Endothelial cell of umbilical vein (primary cell): ENCODE measurements at regions not wholly inside any gene's neighbourhood (a gene's known extent, or its start where the extent isn't known, plus 50 kb on each side); places are given as distances from the start of the nearest gene placed in this dataset.

Source experiments
- BruUV-seq: library from RNA; stranded (reverse); fragments of 400-500 nt; replicated peaks from 2 replicates; lab custom pipeline; 2021; lab: Mats Ljungman, UMichigan
- CTCF ChIA-PET: fragments of 300-600, 350-600 bp; sonication (Branson Sonifier 250); formaldehyde crosslinking; loops from one replicate; lab custom pipeline; 2021; ENCODE audit warnings: antibody characterized with exemption, inconsistent platforms; lab: Charles Lee
- POLR2A ChIA-PET: fragments of 300-600, 350-600 bp; sonication (Branson Sonifier 250); formaldehyde crosslinking; loops from one replicate; lab custom pipeline; 2021; ENCODE audit warnings: antibody characterized with exemption, inconsistent platforms; lab: Charles Lee
- DNase-seq: peaks from one replicate; pipeline ENCODE4 v3.0.0-alpha.2; 2011; ENCODE audit warnings: low read depth, low spot score
- FAIRE-seq: peaks from 2 replicates; lab custom pipeline; 2011; peaks lifted over from hg19 to GRCh38; lab: Jason Lieb, UNC
- H2AFZ ChIP-seq: 2 replicates; pipeline ENCODE4 v1.6.0; 2012; ENCODE audit warnings: low read depth, low read length, control low read depth, inconsistent platforms
- H3K27ac ChIP-seq: 2 replicates; pipeline ENCODE4 v1.5.1; 2011; ENCODE audit warnings: low read depth, mild to moderate bottlenecking, control low read depth, low read length, moderate library complexity; ENCODE audit not compliant: insufficient read depth
- H3K27me3 ChIP-seq, 2 experiments: 2 replicates each; pipeline versions ENCODE4 v1.6.0 to v1.6.1; 2011; ENCODE audit warnings: low read length in 2 of 2, mixed read lengths in 1 of 2; ENCODE audit not compliant: control insufficient read depth in 2 of 2, insufficient read depth in 2 of 2
- H3K36me3 ChIP-seq, 2 experiments: 2 replicates in 1 of 2; 3 replicates in 1 of 2; pipeline ENCODE4 v1.5.1; 2011; ENCODE audit warnings: low read length in 2 of 2, mild to moderate bottlenecking in 1 of 2, moderate library complexity in 1 of 2; ENCODE audit not compliant: control insufficient read depth in 2 of 2, insufficient read depth in 2 of 2; ENCODE audit errors: extremely low read depth in 1 of 2
- H3K4me1 ChIP-seq: 3 replicates; pipeline ENCODE4 v1.5.1; 2011; ENCODE audit warnings: mild to moderate bottlenecking, low read length; ENCODE audit not compliant: control insufficient read depth, insufficient read depth; ENCODE audit errors: extremely low read depth
- H3K4me2 ChIP-seq: 2 replicates; pipeline ENCODE4 v1.6.1; 2011; ENCODE audit warnings: low read length, control low read depth, mixed read lengths; ENCODE audit not compliant: insufficient read depth
- H3K4me3 ChIP-seq, 3 experiments: fragments of 200-600 bp in 1 of 3; sonication (generic), shearing (Covaris generic) in 1 of 3; replicated peaks in 1 of 3; 2 replicates each; pipeline ENCODE4 v1.5.1; 2011 to 2016; ENCODE audit warnings: control low read depth in 3 of 3, low read length in 3 of 3, mild to moderate bottlenecking in 2 of 3, inconsistent platforms in 1 of 3, low read depth in 1 of 3, moderate library complexity in 1 of 3; ENCODE audit not compliant: insufficient read depth in 1 of 3
- H3K79me2 ChIP-seq: 2 replicates; pipeline ENCODE4 v1.6.0; 2012; ENCODE audit warnings: low read length, inconsistent platforms; ENCODE audit not compliant: control insufficient read depth, insufficient read depth
- H3K9ac ChIP-seq: replicated peaks from 2 replicates; pipeline ENCODE3; 2011; ENCODE audit warnings: low read length, control low read depth; ENCODE audit not compliant: insufficient read depth; ENCODE audit errors: extremely low read depth
- H3K9me1 ChIP-seq: replicated peaks from 3 replicates; pipeline ENCODE4 v1.6.0; 2011; ENCODE audit warnings: mild to moderate bottlenecking, low read length; ENCODE audit not compliant: control insufficient read depth, insufficient read depth; ENCODE audit errors: extremely low read depth
- H3K9me3 ChIP-seq: replicated peaks from 2 replicates; pipeline ENCODE4 v1.5.1; 2012; ENCODE audit warnings: low read length, inconsistent platforms; ENCODE audit not compliant: control insufficient read depth, insufficient read depth
- H4K20me1 ChIP-seq: replicated peaks from 2 replicates; pipeline ENCODE3; 2011; ENCODE audit warnings: mild to moderate bottlenecking, low read length; ENCODE audit not compliant: control insufficient read depth, insufficient read depth; ENCODE audit errors: extremely low read depth
- CTCF ChIP-seq, 2 donors: IDR thresholded peaks; 1 replicate in 1 of 2; 2 replicates in 1 of 2; pipeline ENCODE4 v1.5.1; 2011; ENCODE audit warnings: low read length in 2 of 2, mild to moderate bottlenecking in 2 of 2, moderate library complexity in 2 of 2, control low read depth in 1 of 2, inconsistent platforms in 1 of 2, low read depth in 1 of 2; ENCODE audit not compliant: insufficient read depth in 1 of 2; ENCODE audit errors: extremely low read depth in 1 of 2
- GATA2 ChIP-seq: IDR thresholded peaks from 2 replicates; pipeline ENCODE4 v1.7.0; 2011; ENCODE audit warnings: low read depth, mild to moderate bottlenecking, moderate library complexity, mixed read lengths, low read length; ENCODE audit not compliant: insufficient read length, insufficient read depth
- JUN ChIP-seq: IDR thresholded peaks from 2 replicates; pipeline ENCODE4 v1.6.1; 2011; ENCODE audit warnings: borderline replicate concordance, low read depth; ENCODE audit not compliant: insufficient read length, insufficient read depth
- MAX ChIP-seq: IDR thresholded peaks from 2 replicates; pipeline ENCODE4 v1.6.1; 2011; ENCODE audit not compliant: insufficient read depth, insufficient read length
- dilution Hi-C: fragments of 300-500 bp; cut with MboI; formaldehyde crosslinking; loops from one replicate; pipeline ENCODE4 v1.15.0; 2019; ENCODE audit warnings: low sequenced_read_pairs; ENCODE audit not compliant: extremely low pct_ligation_motif_present
- intact Hi-C: fragments of 100-400 bp; cut with micrococcal nuclease; formaldehyde crosslinking; loops from one replicate; pipeline ENCODE4 v1.10.0; 2022

GRCh38 chr2:234564699-234565098 is 67.8 kb upstream of the ARL4C start:
- DNase-seq (peak; percentile 12), FAIRE-seq (no peak)
- no peaks in the 10 kb centered on the region for H3K79me2 ChIP-seq
- H3K27ac ChIP-seq = no peak overlapping the region
- no peaks in the 10 kb centered on the region for H3K4me1 ChIP-seq
- BruUV-seq = no TSS peak
- peaks cover 0 to under 1% of the 10 kb centered on the region in 2 experiments for H3K27me3 ChIP-seq
- no peak overlapping the region for H3K9ac ChIP-seq
- dilution Hi-C loops (loop anchor here (25.0 kb wide), 1 partner anchor 548 kb away; no protein-coding TSS in a partner anchor), intact Hi-C loops (no loop called here)
- H2AFZ ChIP-seq = no peak overlapping the region
- H3K4me2 ChIP-seq = no peak overlapping the region
- no peaks in the 10 kb centered on the region for H3K9me1 ChIP-seq
- H4K20me1 ChIP-seq = no peaks in the 10 kb centered on the region
- H3K4me3 ChIP-seq = no peak overlapping the region
- H3K9me3 ChIP-seq = no peaks in the 10 kb centered on the region
- peak in 1 of 2 donors; percentile 4 for TF ChIP-seq CTCF (IDR thresholded peaks at IDR 0.05; ENCODE audit: extremely low read depth in 1 of 2, insufficient read depth in 1 of 2, low read depth in 1 of 2, low read length in 2 of 2)
- TF ChIP-seq GATA2 = no peak
- ChIA-PET CTCF (interaction anchor here (0.7 to 2.0 kb wide), 12 partner anchors 8 to 553 kb away, joined by 3 to 17 read pairs (median 3); no protein-coding TSS in a partner anchor), POLR2A (no interaction called here)
- no peaks in the 10 kb centered on the region for H3K36me3 ChIP-seq

GRCh38 chr2:234559609-234560008 is 62.7 kb upstream of the ARL4C start:
- TF ChIP-seq MAX (no peak), CTCF (IDR thresholded peaks at IDR 0.05; ENCODE audit: extremely low read depth in 1 of 2, insufficient read depth in 1 of 2, low read depth in 1 of 2, low read length in 2 of 2) (no peak), GATA2 (no peak), JUN (no peak)
- DNase-seq (no peak), FAIRE-seq (no peak)
- H4K20me1 ChIP-seq = no peaks in the 10 kb centered on the region
- no TSS peak for BruUV-seq
- ChIA-PET POLR2A (no interaction called here), CTCF (interaction anchor here (1.5 to 2.3 kb wide), 2 partner anchors 14 to 557 kb away, joined by 5 to 7 read pairs; no protein-coding TSS in a partner anchor)
- H3K9me1 ChIP-seq = no peaks in the 10 kb centered on the region
- no peaks in the 10 kb centered on the region for H3K79me2 ChIP-seq
- no peak overlapping the region for H3K4me2 ChIP-seq
- dilution Hi-C loops = loop anchor here (25.0 kb wide), 1 partner anchor 553 kb away; no protein-coding TSS in a partner anchor
- H2AFZ ChIP-seq = no peak overlapping the region
- H3K27me3 ChIP-seq = no peaks in the 10 kb centered on the region
- H3K4me1 ChIP-seq = no peaks in the 10 kb centered on the region
- no peaks in the 10 kb centered on the region for H3K36me3 ChIP-seq
- intact Hi-C loops = loop anchor here (10.0 kb wide), 1 partner anchor 185 kb away; no protein-coding TSS in a partner anchor
- H3K4me3 ChIP-seq = no peak overlapping the region
- no peak overlapping the region for H3K9ac ChIP-seq
- H3K27ac ChIP-seq = no peak overlapping the region
- H3K9me3 ChIP-seq = no peaks in the 10 kb centered on the region
